CD4-positive, alpha-beta T cell (primary cell): ENCODE measurements at regions not wholly inside any gene's neighbourhood (a gene's known extent, or its start where the extent isn't known, plus 50 kb on each side); places are given as distances from the start of the nearest gene placed in this dataset.

ENCODE experiments used
- ATAC-seq: fragments of 200-7000 bp; cut with Tn5 transposase; one replicate; pipeline ENCODE4 v1.10.0; 2022; ENCODE audit warnings: mild to moderate bottlenecking; ENCODE audit not compliant: poor library complexity
- CTCF ChIA-PET: fragments of 350-600 bp; sonication (Branson Sonifier 250); formaldehyde crosslinking; loops from one replicate; lab custom pipeline; 2021; ENCODE audit warnings: antibody characterized with exemption, inconsistent platforms; lab: Charles Lee
- POLR2A ChIA-PET: fragments of 350-600 bp; sonication (Branson Sonifier 250); formaldehyde crosslinking; loops from one replicate; lab custom pipeline; 2021; ENCODE audit warnings: antibody characterized with exemption, inconsistent platforms; lab: Charles Lee
- DNase-seq, 14 experiments: peaks; one replicate each; pipeline ENCODE4 v3.0.0-alpha.2; 2013 to 2020; ENCODE audit warnings: mixed read lengths in 2 of 14
- H3K27ac ChIP-seq, 2 donors: one replicate each; pipeline versions ENCODE4 v1.5.1 to v1.7.0; 2013; ENCODE audit warnings: low read length in 2 of 2, low read depth in 1 of 2, mild to moderate bottlenecking in 1 of 2
- H3K27me3 ChIP-seq, 2 experiments: 1 replicate in 1 of 2; 2 replicates in 1 of 2; pipeline versions ENCODE4 v1.6.1 to v1.7.0; 2013; ENCODE audit warnings: low read length in 2 of 2, control low read depth in 1 of 2, mild to moderate bottlenecking in 1 of 2, moderate library complexity in 1 of 2; ENCODE audit not compliant: insufficient read depth in 2 of 2, control insufficient read depth in 1 of 2
- H3K36me3 ChIP-seq: one replicate; pipeline ENCODE4 v1.6.1; 2013; ENCODE audit warnings: low read length, control low read depth; ENCODE audit not compliant: insufficient read depth
- H3K4me1 ChIP-seq: one replicate; pipeline ENCODE4 v1.6.1; 2013; ENCODE audit warnings: low read length, control low read depth; ENCODE audit not compliant: insufficient read depth
- H3K4me3 ChIP-seq: one replicate; pipeline ENCODE4 v1.5.1; 2013; ENCODE audit warnings: mild to moderate bottlenecking, low read length, moderate library complexity
- H3K9me3 ChIP-seq, 2 experiments: 1 replicate in 1 of 2; 2 replicates in 1 of 2; pipeline versions ENCODE4 v1.6.1 to v1.7.0; 2013; ENCODE audit warnings: low read length in 2 of 2, mild to moderate bottlenecking in 2 of 2, control low read depth in 1 of 2, moderate library complexity in 1 of 2; ENCODE audit not compliant: control insufficient read depth in 1 of 2, insufficient read depth in 1 of 2
- H3K27ac Mint-ChIP-seq: one replicate; pipeline ENCODE4 v1.8.0; 2020; ENCODE audit warnings: mixed read lengths
- H3K27me3 Mint-ChIP-seq: one replicate; pipeline ENCODE4 v1.8.0; 2021; ENCODE audit warnings: mixed read lengths
- H3K36me3 Mint-ChIP-seq: one replicate; pipeline ENCODE4 v1.8.0; 2021; ENCODE audit warnings: low read depth, mixed read lengths
- H3K4me1 Mint-ChIP-seq: one replicate; pipeline ENCODE4 v1.8.0; 2021; ENCODE audit warnings: low read depth, mixed read lengths
- H3K4me3 Mint-ChIP-seq: one replicate; pipeline ENCODE4 v1.8.0; 2020; ENCODE audit warnings: mild to moderate bottlenecking, mixed read lengths
- H3K9me3 Mint-ChIP-seq: one replicate; pipeline ENCODE4 v1.8.0; 2020; ENCODE audit warnings: mixed read lengths
- intact Hi-C, 2 experiments: fragments of 100-400 bp; cut with DNase I in 1 of 2; cut with micrococcal nuclease in 1 of 2; formaldehyde crosslinking; loops; one replicate each; pipeline versions ENCODE4 v1.15.1 to v1.9.0; 2023 to 2025; cut with DNase I, micrococcal nuclease
- TF ChIP-seq, protein P1 (sequence below): fragments of 200-600 bp; IDR thresholded peaks from one replicate; pipeline ENCODE4 v1.8.0; 2022; ENCODE audit warnings: antibody characterized with exemption, mild to moderate bottlenecking

- H3K27me3 Mint-ChIP-seq: peaks cover 2% of the 10 kb centered on the region
- H3K4me1 ChIP-seq: no peaks in the 10 kb centered on the region
- TF ChIP-seq, protein P1, sequence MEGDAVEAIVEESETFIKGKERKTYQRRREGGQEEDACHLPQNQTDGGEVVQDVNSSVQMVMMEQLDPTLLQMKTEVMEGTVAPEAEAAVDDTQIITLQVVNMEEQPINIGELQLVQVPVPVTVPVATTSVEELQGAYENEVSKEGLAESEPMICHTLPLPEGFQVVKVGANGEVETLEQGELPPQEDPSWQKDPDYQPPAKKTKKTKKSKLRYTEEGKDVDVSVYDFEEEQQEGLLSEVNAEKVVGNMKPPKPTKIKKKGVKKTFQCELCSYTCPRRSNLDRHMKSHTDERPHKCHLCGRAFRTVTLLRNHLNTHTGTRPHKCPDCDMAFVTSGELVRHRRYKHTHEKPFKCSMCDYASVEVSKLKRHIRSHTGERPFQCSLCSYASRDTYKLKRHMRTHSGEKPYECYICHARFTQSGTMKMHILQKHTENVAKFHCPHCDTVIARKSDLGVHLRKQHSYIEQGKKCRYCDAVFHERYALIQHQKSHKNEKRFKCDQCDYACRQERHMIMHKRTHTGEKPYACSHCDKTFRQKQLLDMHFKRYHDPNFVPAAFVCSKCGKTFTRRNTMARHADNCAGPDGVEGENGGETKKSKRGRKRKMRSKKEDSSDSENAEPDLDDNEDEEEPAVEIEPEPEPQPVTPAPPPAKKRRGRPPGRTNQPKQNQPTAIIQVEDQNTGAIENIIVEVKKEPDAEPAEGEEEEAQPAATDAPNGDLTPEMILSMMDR: no peak
- no peak overlapping the region for H3K27ac Mint-ChIP-seq
- no peak overlapping the region for H3K4me3 Mint-ChIP-seq
- ChIA-PET CTCF (no interaction called here), POLR2A (no interaction called here)
- H3K36me3 Mint-ChIP-seq: no peaks in the 10 kb centered on the region
- peaks cover 2 to 4% of the 10 kb centered on the region in 2 experiments for H3K27me3 ChIP-seq
- no peak overlapping the region for H3K4me3 ChIP-seq
- H3K9me3 ChIP-seq: no peaks in the 10 kb centered on the region
- no peak overlapping the region for H3K27ac ChIP-seq
- no peaks in the 10 kb centered on the region for H3K36me3 ChIP-seq
- no peak for ATAC-seq
- DNase-seq: no peak
- H3K4me1 Mint-ChIP-seq: no peaks in the 10 kb centered on the region
- H3K9me3 Mint-ChIP-seq: no peaks in the 10 kb centered on the region
- intact Hi-C loops: no loop called here
Measured at GRCh38 chr2:777051-777450, 99.8 kb upstream of the TMEM18 start.

GRCh38 chr2:776487-776886 lies 99.3 kb upstream of the TMEM18 start:
- Mint-ChIP-seq H3K4me3 (no peak overlapping the region), H3K27ac (no peak overlapping the region), H3K9me3 (no peaks in the 10 kb centered on the region), H3K4me1 (no peaks in the 10 kb centered on the region), H3K36me3 (no peaks in the 10 kb centered on the region), H3K27me3 (peaks cover 4% of the 10 kb centered on the region)
- Histone ChIP-seq H3K4me3 (no peak overlapping the region), H3K27me3 (peaks cover 0 to 2% of the 10 kb centered on the region in 2 experiments), H3K27ac (no peak overlapping the region), H3K4me1 (no peaks in the 10 kb centered on the region), H3K36me3 (no peaks in the 10 kb centered on the region), H3K9me3 (no peaks in the 10 kb centered on the region)
- intact Hi-C loops: no loop called here
- POLR2A ChIA-PET: no interaction called here
- TF ChIP-seq, protein P1: no peak
- no peak for ATAC-seq
- CTCF ChIA-PET: no interaction called here
- no peak for DNase-seq

GRCh38 chr2:776038-776437 lies 98.8 kb upstream of the TMEM18 start:
- Histone ChIP-seq H3K27ac (no peak overlapping the region), H3K9me3 (no peaks in the 10 kb centered on the region), H3K4me3 (no peak overlapping the region), H3K4me1 (no peaks in the 10 kb centered on the region), H3K36me3 (no peaks in the 10 kb centered on the region), H3K27me3 (peaks cover 0 to 2% of the 10 kb centered on the region in 2 experiments)
- Mint-ChIP-seq H3K27me3 (peaks cover 4% of the 10 kb centered on the region), H3K4me1 (no peaks in the 10 kb centered on the region), H3K9me3 (no peaks in the 10 kb centered on the region), H3K36me3 (no peaks in the 10 kb centered on the region), H3K4me3 (no peak overlapping the region), H3K27ac (no peak overlapping the region)
- ATAC-seq: no peak
- CTCF ChIA-PET: no interaction called here
- no peak for DNase-seq
- POLR2A ChIA-PET: no interaction called here
- intact Hi-C loops: no loop called here
- TF ChIP-seq, protein P1: no peak
